ENCODE measurements at regions not wholly inside any gene's neighbourhood (a gene's known extent, or its start where the extent isn't known, plus 50 kb on each side); places are given as distances from the start of the nearest gene placed in this dataset.

DNA sequence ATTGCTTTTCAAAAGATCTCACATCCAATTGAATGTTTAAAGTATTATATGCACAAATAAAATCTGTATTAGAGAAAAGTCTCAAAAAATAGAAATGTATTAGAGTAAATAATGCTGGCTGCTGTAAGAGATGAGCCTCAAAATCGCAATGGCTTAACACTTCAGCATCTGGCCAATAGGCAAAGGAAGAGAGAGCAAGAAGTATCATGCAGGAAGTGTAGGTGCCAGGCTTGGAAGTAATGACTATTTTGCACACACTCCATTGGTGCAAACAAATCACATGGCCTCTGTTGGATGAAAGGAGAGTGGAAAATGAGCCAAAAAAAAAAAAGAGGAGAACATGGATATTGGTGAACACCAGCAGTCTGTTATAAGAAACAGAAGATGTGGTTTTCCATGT is 193.0 kb upstream of the E2F8 start:
- H3K36me3 Mint-ChIP-seq: no peaks in the 10 kb centered on the region
- H3K4me3 Mint-ChIP-seq: no peak overlapping the region
- H3K9me3 ChIP-seq (ENCODE audit: control insufficient read depth in 1 of 2, low read length in 2 of 2): no peaks in the 10 kb centered on the region
- POLR2A ChIA-PET (ENCODE audit: partially characterized antibody): no interaction called here
- peaks cover 9 to 14% of the 10 kb centered on the region in 2 donors for H3K27me3 Mint-ChIP-seq
- H3K27ac ChIP-seq (ENCODE audit: low read depth, low read length): no peak overlapping the region
- no peak for DNase-seq
- peaks cover 0 to 3% (median under 1%) of the 10 kb centered on the region in 8 donors for H3K9me3 Mint-ChIP-seq
- peaks cover 5% of the 10 kb centered on the region for H3K27me3 ChIP-seq (ENCODE audit: insufficient read depth, low read length)
- peak overlapping the region in 1 of 2 donors; percentile 9 for H3K4me3 ChIP-seq (ENCODE audit: low read length in 2 of 2)
- no peaks in the 10 kb centered on the region for H3K36me3 ChIP-seq (ENCODE audit: insufficient read depth, low read length)
- H3K4me1 Mint-ChIP-seq: no peaks in the 10 kb centered on the region
- intact Hi-C loops (cut with micrococcal nuclease): no loop called here
- no peak overlapping the region for H3K27ac Mint-ChIP-seq
- CTCF ChIA-PET (ENCODE audit: partially characterized antibody): no interaction called here
- no peaks in the 10 kb centered on the region for H3K4me1 ChIP-seq (ENCODE audit: insufficient read depth, low read length)

GRCh38 chr11:19433367-19433766 is 192.6 kb upstream of the E2F8 start:
- H3K4me1 ChIP-seq (ENCODE audit: insufficient read depth, low read length): no peaks in the 10 kb centered on the region
- no peaks in the 10 kb centered on the region for H3K9me3 ChIP-seq (ENCODE audit: control insufficient read depth in 1 of 2, low read length in 2 of 2)
- peaks cover 5% of the 10 kb centered on the region for H3K27me3 ChIP-seq (ENCODE audit: insufficient read depth, low read length)
- Mint-ChIP-seq H3K27ac (no peak overlapping the region), H3K4me1 (no peaks in the 10 kb centered on the region), H3K36me3 (no peaks in the 10 kb centered on the region), H3K9me3 (peaks cover 0 to 3% (median under 1%) of the 10 kb centered on the region in 8 donors), H3K4me3 (no peak overlapping the region), H3K27me3 (peaks cover 9 to 16% of the 10 kb centered on the region in 2 donors)
- H3K36me3 ChIP-seq (ENCODE audit: insufficient read depth, low read length): no peaks in the 10 kb centered on the region
- CTCF ChIA-PET (ENCODE audit: partially characterized antibody): no interaction called here
- H3K27ac ChIP-seq (ENCODE audit: low read depth, low read length): no peak overlapping the region
- POLR2A ChIA-PET (ENCODE audit: partially characterized antibody): no interaction called here
- no peak for DNase-seq
- intact Hi-C loops (cut with micrococcal nuclease): no loop called here
- peak overlapping the region in 1 of 2 donors; percentile 9 for H3K4me3 ChIP-seq (ENCODE audit: low read length in 2 of 2)

GRCh38 chr11:19432370-19433061 is 191.8 kb upstream of the E2F8 start:
- ChIA-PET POLR2A (ENCODE audit: partially characterized antibody) (no interaction called here), CTCF (ENCODE audit: partially characterized antibody) (no interaction called here)
- peaks cover 5% of the 10 kb centered on the region for H3K27me3 ChIP-seq (ENCODE audit: insufficient read depth, low read length)
- Mint-ChIP-seq H3K27ac (no peak overlapping the region), H3K27me3 (peaks cover 9 to 17% of the 10 kb centered on the region in 2 donors), H3K36me3 (no peaks in the 10 kb centered on the region), H3K4me1 (no peaks in the 10 kb centered on the region), H3K4me3 (no peak overlapping the region), H3K9me3 (peaks cover 0 to 3% (median under 1%) of the 10 kb centered on the region in 8 donors)
- H3K27ac ChIP-seq (ENCODE audit: low read depth, low read length): no peak overlapping the region
- no peak for DNase-seq
- no peaks in the 10 kb centered on the region for H3K36me3 ChIP-seq (ENCODE audit: insufficient read depth, low read length)
- no peaks in the 10 kb centered on the region for H3K4me1 ChIP-seq (ENCODE audit: insufficient read depth, low read length)
- H3K9me3 ChIP-seq (ENCODE audit: control insufficient read depth in 1 of 2, low read length in 2 of 2): no peaks in the 10 kb centered on the region
- intact Hi-C loops (cut with micrococcal nuclease): no loop called here
- no peak overlapping the region for H3K4me3 ChIP-seq (ENCODE audit: low read length in 2 of 2)

DNA sequence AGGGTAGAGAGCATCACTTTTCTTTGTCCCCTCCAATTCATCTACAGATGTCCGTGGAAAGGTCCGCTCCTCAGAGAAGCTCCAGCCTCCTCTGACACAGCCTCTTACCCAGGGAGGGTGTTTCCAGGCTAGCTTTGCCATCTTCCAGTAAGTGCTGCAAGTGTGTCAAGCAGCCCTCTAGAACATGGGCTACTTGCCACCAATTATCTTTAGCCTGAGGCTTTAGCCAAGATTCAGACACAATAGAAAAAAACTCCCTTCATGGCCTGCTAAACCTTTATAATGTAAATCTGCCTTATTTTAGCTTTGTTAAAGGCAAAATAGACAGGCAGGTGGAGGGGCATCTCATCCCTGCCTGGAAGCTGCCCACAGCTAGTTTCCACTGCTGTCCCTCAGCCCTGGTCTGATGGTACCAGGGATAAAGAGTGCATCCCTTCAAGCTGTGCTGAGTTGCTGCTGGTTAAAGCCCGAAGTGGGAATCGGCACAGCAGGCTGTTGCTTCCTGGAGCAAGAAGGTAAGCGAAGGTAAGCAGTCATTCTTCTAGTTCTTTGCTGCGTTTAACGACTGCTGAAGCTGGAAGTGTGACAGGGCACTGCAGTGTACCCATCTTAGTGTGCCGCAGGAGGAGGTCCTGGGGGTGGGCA is 190.1 kb upstream of the E2F8 start:
- H3K9me3 ChIP-seq (ENCODE audit: control insufficient read depth in 1 of 2, low read length in 2 of 2): no peaks in the 10 kb centered on the region
- ChIA-PET POLR2A (ENCODE audit: partially characterized antibody) (no interaction called here), CTCF (ENCODE audit: partially characterized antibody) (no interaction called here)
- no peaks in the 10 kb centered on the region for H3K4me1 ChIP-seq (ENCODE audit: insufficient read depth, low read length)
- Mint-ChIP-seq H3K4me3 (no peak overlapping the region), H3K4me1 (no peaks in the 10 kb centered on the region), H3K36me3 (no peaks in the 10 kb centered on the region), H3K27me3 (peaks cover 11 to 19% of the 10 kb centered on the region in 2 donors), H3K27ac (no peak overlapping the region), H3K9me3 (peaks cover 0 to under 1% (median 0%) of the 10 kb centered on the region in 8 donors)
- H3K27ac ChIP-seq (ENCODE audit: low read depth, low read length): no peak overlapping the region
- H3K36me3 ChIP-seq (ENCODE audit: insufficient read depth, low read length): no peaks in the 10 kb centered on the region
- intact Hi-C loops (cut with micrococcal nuclease): no loop called here
- H3K4me3 ChIP-seq (ENCODE audit: low read length in 2 of 2): no peak overlapping the region
- no peak for DNase-seq
- H3K27me3 ChIP-seq (ENCODE audit: insufficient read depth, low read length): peaks cover 5% of the 10 kb centered on the region

GRCh38 chr11:19430346-19430745 is 189.6 kb upstream of the E2F8 start:
- Histone ChIP-seq H3K27me3 (ENCODE audit: insufficient read depth, low read length) (peaks cover 5% of the 10 kb centered on the region), H3K4me3 (ENCODE audit: low read length in 2 of 2) (no peak overlapping the region), H3K9me3 (ENCODE audit: control insufficient read depth in 1 of 2, low read length in 2 of 2) (no peaks in the 10 kb centered on the region), H3K36me3 (ENCODE audit: insufficient read depth, low read length) (no peaks in the 10 kb centered on the region), H3K27ac (ENCODE audit: low read depth, low read length) (no peak overlapping the region), H3K4me1 (ENCODE audit: insufficient read depth, low read length) (no peaks in the 10 kb centered on the region)
- DNase-seq: no peak
- CTCF ChIA-PET (ENCODE audit: partially characterized antibody): no interaction called here
- Mint-ChIP-seq H3K27ac (no peak overlapping the region), H3K36me3 (no peaks in the 10 kb centered on the region), H3K4me1 (no peaks in the 10 kb centered on the region), H3K9me3 (no peaks in the 10 kb centered on the region), H3K27me3 (peaks cover 14 to 19% of the 10 kb centered on the region in 2 donors), H3K4me3 (no peak overlapping the region)
- intact Hi-C loops (cut with micrococcal nuclease): no loop called here
- POLR2A ChIA-PET (ENCODE audit: partially characterized antibody): no interaction called here

DNA sequence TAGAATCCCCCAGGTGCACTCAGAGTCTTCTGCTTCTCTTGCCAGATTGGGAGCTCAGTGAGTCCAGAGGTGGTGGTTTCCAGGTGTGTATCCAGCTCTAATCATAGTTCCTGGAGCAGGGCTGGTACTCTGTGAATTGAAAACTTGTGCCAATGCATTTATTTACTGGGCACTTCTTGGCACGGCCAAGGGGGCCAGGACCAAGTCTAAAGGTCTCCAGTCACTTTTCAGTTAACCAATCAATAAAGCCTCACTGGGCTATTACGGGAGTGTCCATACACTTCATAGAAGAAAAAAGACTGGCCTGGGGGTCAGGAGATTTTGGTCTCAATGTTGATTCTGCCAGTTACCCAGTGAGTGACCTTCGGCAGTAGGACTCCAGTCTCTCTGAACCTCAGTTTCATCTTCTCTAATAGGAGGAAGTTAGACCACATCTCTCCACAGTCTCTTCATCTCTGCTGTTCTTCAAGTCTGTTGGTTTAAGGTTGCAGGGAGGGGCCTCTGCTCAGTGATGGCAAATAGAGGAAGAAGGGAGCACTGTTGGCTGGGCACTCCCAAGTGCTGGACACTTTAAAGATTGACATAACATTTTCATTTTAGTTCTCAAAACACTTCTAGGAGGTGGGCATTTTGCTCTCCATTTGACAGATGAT is 188.5 kb upstream of the E2F8 start:
- H3K36me3 ChIP-seq (ENCODE audit: insufficient read depth, low read length): no peaks in the 10 kb centered on the region
- H3K4me1 Mint-ChIP-seq: no peaks in the 10 kb centered on the region
- POLR2A ChIA-PET (ENCODE audit: partially characterized antibody): no interaction called here
- CTCF ChIA-PET (ENCODE audit: partially characterized antibody): no interaction called here
- H3K27ac Mint-ChIP-seq: no peak overlapping the region
- DNase-seq: no peak
- intact Hi-C loops (cut with micrococcal nuclease): no loop called here
- H3K36me3 Mint-ChIP-seq: no peaks in the 10 kb centered on the region
- H3K27me3 ChIP-seq (ENCODE audit: insufficient read depth, low read length): peaks cover 5% of the 10 kb centered on the region
- H3K27me3 Mint-ChIP-seq: peaks cover 14 to 19% of the 10 kb centered on the region in 2 donors
- no peaks in the 10 kb centered on the region for H3K4me1 ChIP-seq (ENCODE audit: insufficient read depth, low read length)
- peaks cover 0 to 2% (median 0%) of the 10 kb centered on the region in 8 donors for H3K9me3 Mint-ChIP-seq
- no peak overlapping the region for H3K4me3 ChIP-seq (ENCODE audit: low read length in 2 of 2)
- H3K4me3 Mint-ChIP-seq: no peak overlapping the region
- H3K27ac ChIP-seq (ENCODE audit: low read depth, low read length): no peak overlapping the region
- H3K9me3 ChIP-seq (ENCODE audit: control insufficient read depth in 1 of 2, low read length in 2 of 2): no peaks in the 10 kb centered on the region

- Histone ChIP-seq H3K9me3 (ENCODE audit: control insufficient read depth in 1 of 2, low read length in 2 of 2) (no peaks in the 10 kb centered on the region), H3K4me3 (ENCODE audit: low read length in 2 of 2) (no peak overlapping the region), H3K36me3 (ENCODE audit: insufficient read depth, low read length) (no peaks in the 10 kb centered on the region), H3K27me3 (ENCODE audit: insufficient read depth, low read length) (no peaks in the 10 kb centered on the region), H3K27ac (ENCODE audit: low read depth, low read length) (no peak overlapping the region), H3K4me1 (ENCODE audit: insufficient read depth, low read length) (no peaks in the 10 kb centered on the region)
- Mint-ChIP-seq H3K4me3 (no peak overlapping the region), H3K27ac (no peak overlapping the region), H3K27me3 (peaks cover 14 to 19% of the 10 kb centered on the region in 2 donors), H3K4me1 (no peaks in the 10 kb centered on the region), H3K36me3 (no peaks in the 10 kb centered on the region), H3K9me3 (peaks cover 0 to 2% (median 0%) of the 10 kb centered on the region in 8 donors)
- intact Hi-C loops (cut with micrococcal nuclease): no loop called here
- POLR2A ChIA-PET (ENCODE audit: partially characterized antibody): no interaction called here
- CTCF ChIA-PET (ENCODE audit: partially characterized antibody): no interaction called here
- no peak for DNase-seq
Observed at GRCh38 chr11:19428206-19429002, 187.7 kb upstream of the E2F8 start.
